Neural progenitor cell (in vitro differentiated cells): ENCODE measurements at regions not wholly inside any gene's neighbourhood (a gene's known extent, or its start where the extent isn't known, plus 50 kb on each side); places are given as distances from the start of the nearest gene placed in this dataset.

ENCODE experiments used
- DNase-seq: peaks from one replicate; pipeline ENCODE4 v3.0.0-alpha.2; 2016; ENCODE audit warnings: low spot score
- H2AFZ ChIP-seq: fragments of 200-600 bp; sonication (generic); replicated peaks from 2 replicates; pipeline ENCODE4 v1.6.1; 2016; ENCODE audit warnings: antibody characterized with exemption
- H3F3A ChIP-seq: fragments of 200-600 bp; sonication (generic); 2 replicates; pipeline ENCODE4 v1.6.1; 2016; ENCODE audit warnings: antibody characterized with exemption, low read depth
- H3K27ac ChIP-seq: fragments of 200-600 bp; sonication (generic); 2 replicates; pipeline ENCODE4 v1.5.1; 2016; ENCODE audit warnings: mild to moderate bottlenecking
- H3K27me3 ChIP-seq: fragments of 200-600 bp; sonication (generic); 2 replicates; pipeline ENCODE4 v1.6.1; 2016; ENCODE audit warnings: mild to moderate bottlenecking, moderate library complexity
- H3K36me3 ChIP-seq: fragments of 200-600 bp; sonication (generic); 2 replicates; pipeline ENCODE4 v1.5.1; 2016
- H3K4me1 ChIP-seq: fragments of 200-600 bp; sonication (generic); 2 replicates; pipeline ENCODE4 v1.6.1; 2016; ENCODE audit warnings: mixed run types
- H3K4me2 ChIP-seq: fragments of 200-600 bp; sonication (generic); 2 replicates; pipeline ENCODE4 v1.6.1; 2016
- H3K4me3 ChIP-seq: fragments of 200-600 bp; sonication (generic); 2 replicates; pipeline ENCODE4 v1.5.1; 2016
- H3K79me2 ChIP-seq: fragments of 200-600 bp; sonication (generic); 2 replicates; pipeline ENCODE4 v1.6.1; 2016; ENCODE audit warnings: low read depth
- H3K9ac ChIP-seq: fragments of 200-600 bp; sonication (generic); 2 replicates; pipeline ENCODE4 v1.6.1; 2016
- H3K9me3 ChIP-seq: fragments of 200-600 bp; sonication (generic); 2 replicates; pipeline ENCODE4 v1.5.1; 2016; ENCODE audit warnings: low read depth
- H4K20me1 ChIP-seq: fragments of 200-600 bp; sonication (generic); 2 replicates; pipeline ENCODE4 v1.6.1; 2016; ENCODE audit warnings: low read depth
- H3K27ac Mint-ChIP-seq: 3 replicates; pipeline ENCODE4 v1.8.0; 2021; ENCODE audit warnings: mixed read lengths
- H3K27me3 Mint-ChIP-seq: 2 replicates; pipeline ENCODE4 v1.8.0; 2022; ENCODE audit warnings: low read depth, mild to moderate bottlenecking, inconsistent platforms, moderate library complexity, mixed read lengths; ENCODE audit not compliant: insufficient read depth
- H3K36me3 Mint-ChIP-seq: 3 replicates; pipeline ENCODE4 v1.8.0; 2021; ENCODE audit warnings: mixed read lengths
- H3K4me1 Mint-ChIP-seq: 3 replicates; pipeline ENCODE4 v1.8.0; 2021; ENCODE audit warnings: mixed read lengths
- H3K4me3 Mint-ChIP-seq: 3 replicates; pipeline ENCODE4 v1.8.0; 2021; ENCODE audit warnings: mild to moderate bottlenecking, moderate library complexity, mixed read lengths
- H3K9me3 Mint-ChIP-seq: 3 replicates; pipeline ENCODE4 v1.8.0; 2020; ENCODE audit warnings: mixed read lengths
- CTCF ChIP-seq: fragments of 200-600 bp; sonication (generic); IDR thresholded peaks from 2 replicates; pipeline ENCODE4 v1.5.1; 2017; ENCODE audit warnings: antibody characterized with exemption, mild to moderate bottlenecking
- EZH2 ChIP-seq: fragments of 200-600 bp; sonication (generic); IDR thresholded peaks from 2 replicates; pipeline ENCODE4 v1.6.1; 2017; ENCODE audit warnings: antibody characterized with exemption, mild to moderate bottlenecking, moderate library complexity
- EZH2phosphoT487 ChIP-seq: fragments of 200-600 bp; sonication (generic); IDR thresholded peaks from 2 replicates; pipeline ENCODE4 v1.6.1; 2017; ENCODE audit warnings: antibody characterized with exemption

- Histone ChIP-seq H3K4me1 (no peaks in the 10 kb centered on the region), H3K27me3 (no peaks in the 10 kb centered on the region), H3K36me3 (no peaks in the 10 kb centered on the region), H2AFZ (no peak overlapping the region), H3K9me3 (no peaks in the 10 kb centered on the region), H3F3A (no peaks in the 10 kb centered on the region), H3K4me2 (no peak overlapping the region), H3K27ac (no peak overlapping the region), H4K20me1 (no peaks in the 10 kb centered on the region), H3K4me3 (no peak overlapping the region), H3K9ac (no peak overlapping the region), H3K79me2 (no peaks in the 10 kb centered on the region)
- Mint-ChIP-seq H3K36me3 (no peaks in the 10 kb centered on the region), H3K4me1 (peaks cover 4% of the 10 kb centered on the region), H3K4me3 (no peak overlapping the region), H3K27me3 (no peaks in the 10 kb centered on the region), H3K27ac (no peak overlapping the region), H3K9me3 (no peaks in the 10 kb centered on the region)
- no peak for TF ChIP-seq CTCF
- no peak for TF ChIP-seq EZH2
- no peak for TF ChIP-seq EZH2phosphoT487
- no peak for DNase-seq
These were observed 1566.6 kb downstream of the EFNB2 start for GRCh38 chr13:104968876-104969275.

GRCh38 chr13:104967836-104968630, 1567.4 kb downstream of the EFNB2 start:
- Histone ChIP-seq H3K27ac (no peak overlapping the region), H4K20me1 (no peaks in the 10 kb centered on the region), H3K27me3 (no peaks in the 10 kb centered on the region), H3K4me1 (no peaks in the 10 kb centered on the region), H2AFZ (no peak overlapping the region), H3K79me2 (no peaks in the 10 kb centered on the region), H3K4me2 (no peak overlapping the region), H3K36me3 (no peaks in the 10 kb centered on the region), H3F3A (no peaks in the 10 kb centered on the region), H3K9ac (no peak overlapping the region), H3K9me3 (no peaks in the 10 kb centered on the region), H3K4me3 (no peak overlapping the region)
- Mint-ChIP-seq H3K9me3 (no peaks in the 10 kb centered on the region), H3K36me3 (no peaks in the 10 kb centered on the region), H3K4me1 (peaks cover 4% of the 10 kb centered on the region), H3K4me3 (no peak overlapping the region), H3K27ac (no peak overlapping the region), H3K27me3 (no peaks in the 10 kb centered on the region)
- TF ChIP-seq EZH2: no peak
- TF ChIP-seq EZH2phosphoT487: no peak
- no peak for TF ChIP-seq CTCF
- DNase-seq: no peak

GRCh38 chr13:104967376-104967775, 1568.1 kb downstream of the EFNB2 start:
- no peak overlapping the region for H3K27ac ChIP-seq
- H3F3A ChIP-seq: no peaks in the 10 kb centered on the region
- TF ChIP-seq CTCF: no peak
- no peak for TF ChIP-seq EZH2
- TF ChIP-seq EZH2phosphoT487: no peak
- H3K36me3 Mint-ChIP-seq: no peaks in the 10 kb centered on the region
- no peak overlapping the region for H2AFZ ChIP-seq
- H3K36me3 ChIP-seq: no peaks in the 10 kb centered on the region
- H3K4me1 ChIP-seq: no peaks in the 10 kb centered on the region
- H3K27me3 ChIP-seq: no peaks in the 10 kb centered on the region
- H3K9me3 Mint-ChIP-seq: no peaks in the 10 kb centered on the region
- H3K4me1 Mint-ChIP-seq: peaks cover 4% of the 10 kb centered on the region
- no peak overlapping the region for H3K9ac ChIP-seq
- H3K27ac Mint-ChIP-seq: no peak overlapping the region
- H4K20me1 ChIP-seq: no peaks in the 10 kb centered on the region
- H3K4me2 ChIP-seq: no peak overlapping the region
- DNase-seq: no peak
- H3K4me3 Mint-ChIP-seq: no peak overlapping the region
- H3K27me3 Mint-ChIP-seq: no peaks in the 10 kb centered on the region
- H3K9me3 ChIP-seq: no peaks in the 10 kb centered on the region
- no peaks in the 10 kb centered on the region for H3K79me2 ChIP-seq
- no peak overlapping the region for H3K4me3 ChIP-seq
